Muscle of back (tissue), 3 donors: ENCODE measurements at regions not wholly inside any gene's neighbourhood (a gene's known extent, or its start where the extent isn't known, plus 50 kb on each side); places are given as distances from the start of the nearest gene placed in this dataset.
A peak's percentile ranks its signal among the peaks of the same experiment; 100 is the strongest.

Experiments
- DNase-seq, 3 donors: peaks; one replicate each; pipeline versions ENCODE4 v3.0.0 to v3.0.0-alpha.2; 2013

- DNase-seq = no peak
Measured at GRCh38 chr9:87085073-87085472, 137.8 kb upstream of the GAS1 start.

- DNase-seq = no peak
Measured at GRCh38 chr9:87085521-87085920, 138.2 kb upstream of the GAS1 start.

GRCh38 chr9:87086221-87086818 is 139.0 kb upstream of the GAS1 start:
- DNase-seq = peak in 2 of 3 donors; percentile 67 to 84

GRCh38 chr9:87087197-87087596 is 139.9 kb upstream of the GAS1 start:
- DNase-seq = no peak

GRCh38 chr9:87088192-87088591 is 140.9 kb upstream of the GAS1 start:
- DNase-seq = no peak

- DNase-seq = peak; percentile 83 to 94 (median 88)
Measured at GRCh38 chr9:87088621-87089365, 141.5 kb upstream of the GAS1 start.

GRCh38 chr9:87089506-87089905 is 142.2 kb upstream of the GAS1 start:
- DNase-seq = peak in 2 of 3 donors; percentile 52 to 83

GRCh38 chr9:87089929-87090328 is 142.6 kb upstream of the GAS1 start:
- peak; percentile 88 to 96 (median 91) for DNase-seq

- DNase-seq = no peak
Measured at GRCh38 chr9:87093777-87094176, 146.5 kb upstream of the GAS1 start.

GRCh38 chr9:87095951-87096350 is 148.6 kb upstream of the GAS1 start:
- no peak for DNase-seq

- no peak for DNase-seq
Measured at GRCh38 chr9:87096506-87096905, 149.2 kb upstream of the GAS1 start.

GRCh38 chr9:87097238-87097637 is 149.9 kb upstream of the GAS1 start:
- DNase-seq = no peak

GRCh38 chr9:87099407-87099806 is 152.1 kb upstream of the GAS1 start:
- DNase-seq = peak in 1 of 3 donors; percentile 51

- no peak for DNase-seq
Measured at GRCh38 chr9:87100001-87100400, 152.7 kb upstream of the GAS1 start.

- peak in 1 of 3 donors; percentile 59 for DNase-seq
Measured at GRCh38 chr9:87102126-87102525, 154.8 kb upstream of the GAS1 start.

GRCh38 chr9:87107072-87107471 is 159.8 kb upstream of the GAS1 start:
- no peak for DNase-seq

GRCh38 chr9:87108661-87109060 is 161.4 kb upstream of the GAS1 start:
- peak in 2 of 3 donors; percentile 82 to 93 for DNase-seq

- peak in 2 of 3 donors; percentile 59 to 86 for DNase-seq
Measured at GRCh38 chr9:87109231-87109631, 161.9 kb upstream of the GAS1 start.

GRCh38 chr9:87109851-87110250 is 162.5 kb upstream of the GAS1 start:
- DNase-seq = no peak

- DNase-seq = no peak
Measured at GRCh38 chr9:87111010-87111409, 163.7 kb upstream of the GAS1 start.

GRCh38 chr9:87112656-87113055 is 165.3 kb upstream of the GAS1 start:
- DNase-seq = peak in 1 of 3 donors; percentile 93

GRCh38 chr9:87113874-87114273 is 166.6 kb upstream of the GAS1 start:
- no peak for DNase-seq

- peak; percentile 46 to 88 (median 75) for DNase-seq
Measured at GRCh38 chr9:87115785-87116184, 168.5 kb upstream of the GAS1 start.

- no peak for DNase-seq
Measured at GRCh38 chr9:87116492-87116891, 169.2 kb upstream of the GAS1 start.
